PFSK-1 (cell line): ENCODE measurements at regions not wholly inside any gene's neighbourhood (a gene's known extent, or its start where the extent isn't known, plus 50 kb on each side); places are given as distances from the start of the nearest gene placed in this dataset.

Source experiments
- POLR2AphosphoS5 ChIP-seq: IDR thresholded peaks from 2 replicates; pipeline ENCODE4 v1.6.1; 2012; ENCODE audit warnings: low read depth, mild to moderate bottlenecking, control low read depth, low read length, moderate library complexity
- REST ChIP-seq, 2 experiments: IDR thresholded peaks; 2 replicates each; pipeline versions ENCODE4 v1.6.1 to v1.8.0; 2011 to 2012; ENCODE audit warnings: low read depth in 2 of 2, low read length in 2 of 2, control low read depth in 1 of 2, inconsistent platforms in 1 of 2, mild to moderate bottlenecking in 1 of 2, moderate library complexity in 1 of 2; ENCODE audit not compliant: insufficient read depth in 1 of 2

DNA sequence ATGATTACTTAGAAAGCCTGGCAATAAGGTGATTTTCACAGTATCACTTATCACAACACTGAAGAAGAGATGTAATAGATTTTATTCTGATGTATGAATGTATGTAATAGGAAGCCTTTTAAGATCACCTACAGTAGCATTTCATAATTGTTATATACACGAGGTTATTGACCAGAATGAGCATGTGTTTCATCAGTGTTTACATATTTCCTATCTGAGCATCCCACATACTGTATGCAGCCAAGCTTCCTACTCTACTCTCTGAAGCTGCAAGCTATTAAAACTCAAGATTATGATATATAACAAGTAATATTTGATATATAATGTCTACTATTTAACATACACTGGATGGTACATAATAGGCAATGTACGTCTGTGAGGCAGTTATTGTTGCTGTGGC is 190.9 kb upstream of the S100G start:
- TF ChIP-seq REST (IDR thresholded peaks at IDR 0.05; ENCODE audit: insufficient read depth in 1 of 2, low read depth in 2 of 2, low read length in 2 of 2) = no peak
- no peak for TF ChIP-seq POLR2AphosphoS5
